Memory B cell (primary cell): ENCODE measurements at regions not wholly inside any gene's neighbourhood (a gene's known extent, or its start where the extent isn't known, plus 50 kb on each side); places are given as distances from the start of the nearest gene placed in this dataset.

Experiments used
- ATAC-seq: fragments of 150-1000 bp; cut with Tn5 transposase; 2 replicates; pipeline ENCODE4 v1.10.0; 2021; ENCODE audit warnings: low read depth, mild to moderate bottlenecking, moderate library complexity
- DNase-seq, 2 donors: peaks; one replicate each; pipeline ENCODE4 v3.0.0; 2022; ENCODE audit warnings: low spot score in 2 of 2
- H3K27ac Mint-ChIP-seq: one replicate; pipeline ENCODE4 v1.8.0; 2022; ENCODE audit warnings: mild to moderate bottlenecking, moderate library complexity, mixed read lengths
- H3K27me3 Mint-ChIP-seq: one replicate; pipeline ENCODE4 v1.8.0; 2022; ENCODE audit warnings: mixed read lengths
- H3K36me3 Mint-ChIP-seq: one replicate; pipeline ENCODE4 v1.8.0; 2022; ENCODE audit warnings: mild to moderate bottlenecking, mixed read lengths
- H3K4me1 Mint-ChIP-seq: one replicate; pipeline ENCODE4 v1.8.0; 2022; ENCODE audit warnings: mixed read lengths
- H3K4me3 Mint-ChIP-seq: one replicate; pipeline ENCODE4 v1.8.0; 2022; ENCODE audit warnings: mild to moderate bottlenecking, moderate library complexity, mixed read lengths
- H3K9me3 Mint-ChIP-seq: one replicate; pipeline ENCODE4 v1.8.0; 2022; ENCODE audit warnings: mixed read lengths

DNA sequence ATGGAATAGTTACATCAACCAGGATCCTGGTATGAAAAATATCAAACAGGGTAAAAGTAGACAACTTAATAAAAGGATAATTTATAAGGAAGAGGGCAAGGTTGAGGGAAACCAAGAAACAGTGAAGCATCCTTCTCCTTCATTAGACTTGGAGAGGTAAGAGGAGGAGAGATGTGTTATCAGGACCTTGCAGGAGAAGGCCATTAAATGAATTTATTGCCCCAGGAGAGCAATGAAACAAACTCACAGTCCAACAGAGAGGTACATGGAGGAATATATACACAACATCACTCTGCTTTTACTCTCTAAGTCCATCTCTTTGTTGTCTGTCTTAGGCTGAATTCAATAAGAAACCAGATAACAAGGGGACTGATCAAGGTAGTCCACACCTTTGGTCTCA, 966.2 kb downstream of the SORCS1 start:
- no peak for DNase-seq
- H3K27me3 Mint-ChIP-seq = no peaks in the 10 kb centered on the region
- H3K27ac Mint-ChIP-seq = no peak overlapping the region
- H3K9me3 Mint-ChIP-seq = no peaks in the 10 kb centered on the region
- no peak overlapping the region for H3K4me3 Mint-ChIP-seq
- H3K4me1 Mint-ChIP-seq = no peaks in the 10 kb centered on the region
- H3K36me3 Mint-ChIP-seq = no peaks in the 10 kb centered on the region
- ATAC-seq = no peak

DNA sequence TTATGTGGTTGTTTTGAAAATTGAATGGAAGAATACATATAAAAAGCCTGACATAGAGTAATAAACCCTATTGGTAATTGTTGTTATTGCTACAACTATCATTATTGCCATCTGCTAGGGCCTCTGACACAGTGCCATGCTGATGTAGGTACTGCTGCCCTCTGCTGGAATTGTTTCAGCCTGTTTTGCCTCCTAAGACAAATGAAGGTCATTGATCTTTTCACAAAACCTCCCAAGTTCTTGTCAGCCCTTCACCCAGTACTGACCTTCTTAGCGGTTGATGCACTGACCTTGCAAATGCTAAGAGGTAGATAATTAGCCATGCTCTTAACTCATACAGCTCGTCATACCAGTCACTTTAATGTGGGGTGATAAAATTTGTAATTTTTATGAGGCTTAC, 975.2 kb downstream of the SORCS1 start:
- no peak overlapping the region for H3K4me3 Mint-ChIP-seq

DNA sequence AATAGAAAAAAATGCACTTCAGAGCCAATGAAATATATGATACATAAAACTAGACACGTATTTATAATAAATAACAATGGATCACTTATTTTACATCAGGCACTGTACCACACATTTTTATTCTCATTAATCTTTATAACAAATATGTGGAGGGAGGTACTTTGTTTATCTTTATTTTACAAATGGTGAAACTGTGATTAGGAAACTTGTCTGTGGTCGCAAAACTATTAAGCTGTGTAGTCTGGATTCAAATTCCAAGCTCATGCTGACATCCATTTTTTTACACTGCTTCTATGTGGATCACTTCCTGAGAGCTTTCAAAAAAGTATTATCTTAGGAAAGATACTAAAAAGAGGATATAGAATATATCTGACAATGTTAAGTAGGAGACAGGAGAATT, 978.6 kb downstream of the SORCS1 start:
- Mint-ChIP-seq H3K4me1 (no peaks in the 10 kb centered on the region), H3K9me3 (no peaks in the 10 kb centered on the region), H3K27ac (no peak overlapping the region), H3K4me3 (no peak overlapping the region), H3K36me3 (no peaks in the 10 kb centered on the region), H3K27me3 (no peaks in the 10 kb centered on the region)
- ATAC-seq = no peak
- no peak for DNase-seq

More for the DNA sequence above, 975.2 kb downstream of the SORCS1 start:
- Mint-ChIP-seq H3K36me3 (no peaks in the 10 kb centered on the region), H3K4me1 (no peaks in the 10 kb centered on the region), H3K27ac (no peak overlapping the region), H3K9me3 (no peaks in the 10 kb centered on the region), H3K27me3 (no peaks in the 10 kb centered on the region)
- DNase-seq (no peak), ATAC-seq (no peak)

DNA sequence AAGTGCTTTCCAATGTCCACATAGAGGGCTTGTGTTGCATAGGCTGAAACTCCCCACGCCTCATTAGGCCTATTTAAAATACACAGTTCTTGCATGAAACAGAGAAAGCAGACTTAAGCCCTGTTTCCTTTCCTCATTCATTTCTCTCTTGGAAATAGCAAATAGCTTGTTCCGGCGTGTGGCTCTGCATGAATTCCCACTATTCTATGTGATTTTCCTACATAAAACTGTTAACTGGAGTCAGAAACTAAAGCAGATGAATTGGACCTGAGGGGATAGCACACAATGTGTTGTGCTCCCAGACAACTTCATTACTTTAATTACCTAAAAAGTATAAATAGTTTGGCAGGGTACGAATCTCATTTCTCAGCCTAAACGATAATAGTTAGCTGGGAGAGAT, 981.5 kb downstream of the SORCS1 start:
- DNase-seq = no peak
- Mint-ChIP-seq H3K4me1 (no peaks in the 10 kb centered on the region), H3K9me3 (no peaks in the 10 kb centered on the region), H3K27me3 (no peaks in the 10 kb centered on the region), H3K4me3 (no peak overlapping the region), H3K36me3 (no peaks in the 10 kb centered on the region), H3K27ac (no peak overlapping the region)
- no peak for ATAC-seq

DNA sequence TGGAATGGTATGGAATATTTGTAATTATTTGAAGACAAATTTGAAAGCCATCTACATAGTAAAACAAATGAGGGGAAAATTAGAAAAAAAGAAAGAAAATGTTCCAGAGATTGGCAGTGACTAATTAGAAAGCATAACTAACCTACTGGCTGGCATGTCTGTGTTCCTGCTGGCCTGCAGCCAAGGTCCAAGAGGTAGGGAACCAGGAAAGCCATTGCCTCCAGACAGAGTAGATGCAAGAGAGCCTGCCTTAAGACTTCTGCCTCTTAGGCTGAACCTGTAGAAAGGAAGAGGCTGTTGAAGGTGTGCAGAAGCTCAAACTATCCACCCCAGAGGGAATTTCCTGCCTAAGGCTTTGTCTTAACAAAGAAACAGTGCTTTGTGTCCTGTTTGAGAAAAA, 982.0 kb downstream of the SORCS1 start:
- H3K9me3 Mint-ChIP-seq = no peaks in the 10 kb centered on the region
- H3K4me3 Mint-ChIP-seq = no peak overlapping the region
- ATAC-seq (no peak), DNase-seq (no peak)
- H3K36me3 Mint-ChIP-seq = no peaks in the 10 kb centered on the region
- H3K27ac Mint-ChIP-seq = no peak overlapping the region
- H3K27me3 Mint-ChIP-seq = no peaks in the 10 kb centered on the region
- no peaks in the 10 kb centered on the region for H3K4me1 Mint-ChIP-seq

DNA sequence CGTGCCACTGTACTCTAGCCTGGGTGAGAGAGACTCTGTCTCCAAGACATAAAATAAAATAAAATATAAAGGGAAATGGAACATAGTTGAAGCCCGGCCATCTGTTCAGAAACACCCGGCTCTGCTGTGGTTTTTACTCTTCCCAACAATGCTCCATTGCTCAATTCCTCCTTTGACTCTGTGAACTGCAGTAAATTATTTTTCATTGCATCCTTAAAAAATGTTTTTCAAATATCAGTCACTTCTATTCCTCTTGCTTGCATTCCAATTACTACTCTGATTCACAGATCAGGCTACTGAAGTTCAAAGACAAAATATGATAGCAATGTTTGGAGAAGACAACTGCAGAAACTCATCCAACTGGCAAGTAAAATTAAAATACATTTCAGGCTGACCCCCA, 983.0 kb downstream of the SORCS1 start:
- Mint-ChIP-seq H3K27ac (no peak overlapping the region), H3K9me3 (no peaks in the 10 kb centered on the region), H3K4me1 (no peaks in the 10 kb centered on the region), H3K4me3 (no peak overlapping the region), H3K27me3 (no peaks in the 10 kb centered on the region), H3K36me3 (no peaks in the 10 kb centered on the region)
- DNase-seq (no peak), ATAC-seq (no peak)

DNA sequence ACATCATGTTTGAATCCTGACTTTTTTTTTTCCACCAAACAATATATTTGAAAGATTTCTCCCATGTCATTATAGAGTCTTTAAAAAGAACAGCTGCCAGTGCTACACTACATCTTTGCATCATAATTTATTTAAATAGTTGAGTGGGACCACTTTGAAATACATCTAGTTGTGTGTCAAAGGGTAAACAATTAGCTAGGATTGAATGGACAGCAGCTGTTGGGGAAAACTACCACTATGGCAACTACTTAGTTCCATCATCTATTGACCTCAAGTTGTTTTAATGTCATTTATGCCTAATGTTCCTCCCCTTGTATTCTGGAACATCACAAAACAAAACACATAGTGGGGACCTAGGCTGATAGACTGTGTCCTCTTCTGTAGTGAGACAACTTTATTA, 985.1 kb downstream of the SORCS1 start:
- DNase-seq (no peak), ATAC-seq (no peak)
- Mint-ChIP-seq H3K9me3 (no peaks in the 10 kb centered on the region), H3K27ac (no peak overlapping the region), H3K4me1 (no peaks in the 10 kb centered on the region), H3K27me3 (no peaks in the 10 kb centered on the region), H3K4me3 (no peak overlapping the region), H3K36me3 (no peaks in the 10 kb centered on the region)

GRCh38 chr10:106175760-106176377, 988.6 kb downstream of the SORCS1 start:
- H3K9me3 Mint-ChIP-seq = no peaks in the 10 kb centered on the region
- H3K27me3 Mint-ChIP-seq = no peaks in the 10 kb centered on the region
- no peak for DNase-seq
- ATAC-seq = no peak
- H3K4me1 Mint-ChIP-seq = no peaks in the 10 kb centered on the region
- no peaks in the 10 kb centered on the region for H3K36me3 Mint-ChIP-seq
- H3K27ac Mint-ChIP-seq = no peak overlapping the region
- H3K4me3 Mint-ChIP-seq = no peak overlapping the region

GRCh38 chr10:106173838-106174237, 990.7 kb downstream of the SORCS1 start:
- no peak overlapping the region for H3K27ac Mint-ChIP-seq
- no peaks in the 10 kb centered on the region for H3K27me3 Mint-ChIP-seq
- H3K4me1 Mint-ChIP-seq = no peaks in the 10 kb centered on the region
- no peaks in the 10 kb centered on the region for H3K36me3 Mint-ChIP-seq
- ATAC-seq (no peak), DNase-seq (no peak)
- no peak overlapping the region for H3K4me3 Mint-ChIP-seq
- H3K9me3 Mint-ChIP-seq = peaks cover 2% of the 10 kb centered on the region

DNA sequence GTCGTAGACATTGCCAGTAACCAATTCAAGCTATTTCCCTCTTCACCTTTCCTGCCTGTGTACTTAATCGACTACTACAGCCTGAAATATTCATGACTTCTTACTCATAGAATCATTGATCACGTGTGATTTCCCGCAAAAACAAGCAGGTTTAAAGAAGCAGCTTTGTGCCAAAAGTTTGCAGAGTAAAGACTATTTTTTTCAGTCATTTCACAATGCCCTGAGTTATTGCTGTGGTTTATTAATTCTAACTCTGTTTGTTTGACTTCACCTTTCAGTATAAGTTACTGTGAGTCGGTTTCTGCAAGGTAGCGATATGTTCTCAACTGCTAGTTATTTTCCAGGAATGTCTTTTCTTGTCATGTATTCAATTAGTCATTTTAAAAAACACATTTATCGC, 995.3 kb downstream of the SORCS1 start:
- H3K27me3 Mint-ChIP-seq = no peaks in the 10 kb centered on the region
- H3K27ac Mint-ChIP-seq = no peak overlapping the region
- H3K36me3 Mint-ChIP-seq = no peaks in the 10 kb centered on the region
- DNase-seq (no peak), ATAC-seq (no peak)
- H3K4me1 Mint-ChIP-seq = no peaks in the 10 kb centered on the region
- H3K4me3 Mint-ChIP-seq = no peak overlapping the region
- H3K9me3 Mint-ChIP-seq = peaks cover 2% of the 10 kb centered on the region

DNA sequence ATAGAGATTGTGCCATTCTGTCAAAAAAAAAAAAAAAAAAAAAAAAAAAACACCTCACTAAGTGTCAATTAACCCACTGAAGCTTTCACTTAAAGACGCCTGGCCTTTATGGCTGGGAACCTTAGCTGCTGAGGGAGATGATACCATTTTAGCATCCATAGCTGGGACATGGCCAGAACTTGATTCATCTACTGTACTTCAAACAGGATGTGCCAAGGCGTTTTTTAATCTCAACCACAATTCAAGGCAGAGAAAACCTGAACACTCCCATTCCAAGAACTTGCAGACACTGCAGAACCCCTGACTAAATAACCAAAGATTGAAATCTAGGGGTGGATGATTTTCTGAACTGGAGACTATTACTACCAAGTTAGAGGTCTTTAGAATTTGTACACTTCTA, 996.6 kb downstream of the SORCS1 start:
- DNase-seq (no peak), ATAC-seq (no peak)
- H3K27ac Mint-ChIP-seq = no peak overlapping the region
- peaks cover 7% of the 10 kb centered on the region for H3K9me3 Mint-ChIP-seq
- no peak overlapping the region for H3K4me3 Mint-ChIP-seq
- H3K36me3 Mint-ChIP-seq = no peaks in the 10 kb centered on the region
- H3K4me1 Mint-ChIP-seq = no peaks in the 10 kb centered on the region
- no peaks in the 10 kb centered on the region for H3K27me3 Mint-ChIP-seq

GRCh38 chr10:106158241-106158640, 1006.3 kb downstream of the SORCS1 start:
- Mint-ChIP-seq H3K4me3 (no peak overlapping the region), H3K9me3 (peaks cover 8% of the 10 kb centered on the region), H3K4me1 (no peaks in the 10 kb centered on the region), H3K27me3 (no peaks in the 10 kb centered on the region), H3K27ac (no peak overlapping the region), H3K36me3 (no peaks in the 10 kb centered on the region)
- no peak for ATAC-seq
- DNase-seq = no peak

GRCh38 chr10:106147021-106147420, 1017.5 kb downstream of the SORCS1 start:
- no peak overlapping the region for H3K27ac Mint-ChIP-seq
- no peaks in the 10 kb centered on the region for H3K4me1 Mint-ChIP-seq
- no peaks in the 10 kb centered on the region for H3K27me3 Mint-ChIP-seq
- H3K9me3 Mint-ChIP-seq = peaks cover 2% of the 10 kb centered on the region
- DNase-seq = no peak
- ATAC-seq = no peak
- H3K36me3 Mint-ChIP-seq = no peaks in the 10 kb centered on the region
- H3K4me3 Mint-ChIP-seq = no peak overlapping the region

DNA sequence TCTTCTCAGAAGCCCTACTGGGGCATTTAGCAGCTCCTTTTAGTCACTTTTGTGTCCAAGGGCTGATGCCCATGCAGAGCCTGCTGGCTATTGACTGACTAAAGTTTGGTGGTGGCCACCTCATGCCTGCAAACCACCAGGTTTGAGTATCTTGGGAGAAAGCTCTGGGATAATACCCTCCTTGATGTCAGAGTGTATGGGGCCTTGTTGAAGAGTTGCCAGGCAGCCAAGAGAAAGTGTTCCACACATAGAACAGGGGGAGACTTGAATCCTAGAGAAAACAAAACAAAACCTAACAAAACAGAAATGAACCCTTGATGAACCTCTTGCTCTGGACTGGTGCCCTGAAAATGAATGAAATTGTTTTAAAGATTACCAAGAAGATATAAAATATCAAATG, 1024.6 kb downstream of the SORCS1 start:
- Mint-ChIP-seq H3K36me3 (no peaks in the 10 kb centered on the region), H3K4me3 (no peak overlapping the region), H3K9me3 (peaks cover 2% of the 10 kb centered on the region), H3K27me3 (no peaks in the 10 kb centered on the region), H3K27ac (no peak overlapping the region), H3K4me1 (no peaks in the 10 kb centered on the region)
- ATAC-seq (no peak), DNase-seq (no peak)

GRCh38 chr10:106136175-106136574, 1028.3 kb downstream of the SORCS1 start:
- DNase-seq (no peak), ATAC-seq (no peak)
- H3K4me3 Mint-ChIP-seq = no peak overlapping the region
- no peak overlapping the region for H3K27ac Mint-ChIP-seq
- H3K36me3 Mint-ChIP-seq = no peaks in the 10 kb centered on the region
- H3K9me3 Mint-ChIP-seq = peaks cover 3% of the 10 kb centered on the region
- no peaks in the 10 kb centered on the region for H3K4me1 Mint-ChIP-seq
- no peaks in the 10 kb centered on the region for H3K27me3 Mint-ChIP-seq
